ENCODE measurements at regions not wholly inside any gene's neighbourhood (a gene's known extent, or its start where the extent isn't known, plus 50 kb on each side); places are given as distances from the start of the nearest gene placed in this dataset.
A peak's percentile ranks its signal among the peaks of the same experiment; 100 is the strongest.

- no peak for DNase-seq (ENCODE audit: low read depth in 2 of 3, low spot score in 2 of 3)
These were observed 146.6 kb upstream of the MRPS22 start for GRCh38 chr3:139197251-139197650.

GRCh38 chr3:139198186-139198585, 145.6 kb upstream of the MRPS22 start:
- no peak for DNase-seq (ENCODE audit: low read depth in 2 of 3, low spot score in 2 of 3)

- no peak for DNase-seq (ENCODE audit: low read depth in 2 of 3, low spot score in 2 of 3)
These were observed 144.9 kb upstream of the MRPS22 start for GRCh38 chr3:139198929-139199328.

- no peak for DNase-seq (ENCODE audit: low read depth in 2 of 3, low spot score in 2 of 3)
These were observed 144.3 kb upstream of the MRPS22 start for GRCh38 chr3:139199421-139200010.

GRCh38 chr3:139201446-139202225, 142.2 kb upstream of the MRPS22 start:
- DNase-seq (ENCODE audit: low read depth in 2 of 3, low spot score in 2 of 3): no peak

GRCh38 chr3:139202226-139202958, 141.4 kb upstream of the MRPS22 start:
- DNase-seq (ENCODE audit: low read depth in 2 of 3, low spot score in 2 of 3): peak in 2 of 3 donors; percentile 5 to 51

GRCh38 chr3:139202959-139203349, 140.9 kb upstream of the MRPS22 start:
- no peak for DNase-seq (ENCODE audit: low read depth in 2 of 3, low spot score in 2 of 3)

GRCh38 chr3:139203752-139204151, 140.1 kb upstream of the MRPS22 start:
- no peak for DNase-seq (ENCODE audit: low read depth in 2 of 3, low spot score in 2 of 3)

- DNase-seq (ENCODE audit: low read depth in 2 of 3, low spot score in 2 of 3): no peak
These were observed 139.1 kb upstream of the MRPS22 start for GRCh38 chr3:139204728-139205127.

GRCh38 chr3:139213936-139214335, 129.9 kb upstream of the MRPS22 start:
- DNase-seq (ENCODE audit: low read depth in 2 of 3, low spot score in 2 of 3): no peak

GRCh38 chr3:139216958-139217357, 126.9 kb upstream of the MRPS22 start:
- DNase-seq (ENCODE audit: low read depth in 2 of 3, low spot score in 2 of 3): no peak

GRCh38 chr3:139217633-139218032, 126.2 kb upstream of the MRPS22 start:
- DNase-seq (ENCODE audit: low read depth in 2 of 3, low spot score in 2 of 3): no peak

- DNase-seq (ENCODE audit: low read depth in 2 of 3, low spot score in 2 of 3): no peak
These were observed 125.8 kb upstream of the MRPS22 start for GRCh38 chr3:139218046-139218445.

- no peak for DNase-seq (ENCODE audit: low read depth in 2 of 3, low spot score in 2 of 3)
These were observed 124.4 kb upstream of the MRPS22 start for GRCh38 chr3:139219463-139219862.

GRCh38 chr3:139222100-139222657, 121.6 kb upstream of the MRPS22 start:
- DNase-seq (ENCODE audit: low read depth in 2 of 3, low spot score in 2 of 3): no peak

- no peak for DNase-seq (ENCODE audit: low read depth in 2 of 3, low spot score in 2 of 3)
These were observed 118.3 kb upstream of the MRPS22 start for GRCh38 chr3:139225548-139225947.

GRCh38 chr3:139226731-139227130, 117.1 kb upstream of the MRPS22 start:
- no peak for DNase-seq (ENCODE audit: low read depth in 2 of 3, low spot score in 2 of 3)

GRCh38 chr3:139227165-139227564, 116.7 kb upstream of the MRPS22 start:
- no peak for DNase-seq (ENCODE audit: low read depth in 2 of 3, low spot score in 2 of 3)

- DNase-seq (ENCODE audit: low read depth in 2 of 3, low spot score in 2 of 3): no peak
These were observed 116.0 kb upstream of the MRPS22 start for GRCh38 chr3:139227827-139228226.

- DNase-seq (ENCODE audit: low read depth in 2 of 3, low spot score in 2 of 3): no peak
These were observed 113.4 kb upstream of the MRPS22 start for GRCh38 chr3:139230391-139230790.

GRCh38 chr3:139231555-139232281, 112.1 kb upstream of the MRPS22 start:
- DNase-seq (ENCODE audit: low read depth in 2 of 3, low spot score in 2 of 3): peak in 1 of 3 donors; percentile 73
